ENCODE measurements at regions not wholly inside any gene's neighbourhood (a gene's known extent, or its start where the extent isn't known, plus 50 kb on each side); places are given as distances from the start of the nearest gene placed in this dataset.
"Not testable (repeated sequence)": the region's sequence is repeated elsewhere in the genome, so short reads cannot be mapped to it uniquely, and the experiment has no call there.

- not testable (repeated sequence) for H3K27ac ChIP-seq (ENCODE audit: low read length); H3K9ac ChIP-seq (ENCODE audit: low read length); H3K4me1 ChIP-seq (ENCODE audit: low read length); H3K4me3 ChIP-seq (ENCODE audit: low read length); H3K4me2 ChIP-seq (ENCODE audit: low read length); H3K9me3 ChIP-seq (ENCODE audit: insufficient read depth, low read length); H2AFZ ChIP-seq (ENCODE audit: low read depth, low read length); H3K79me2 ChIP-seq (ENCODE audit: low read length); H3K27me3 ChIP-seq (ENCODE audit: low read depth, low read length); H4K20me1 ChIP-seq (ENCODE audit: insufficient read depth, low read length); H3K36me3 ChIP-seq (replicated peaks; ENCODE audit: low read depth, low read length)
These were observed 60.3 kb upstream of the NMU start for GRCh38 chr4:55696424-55696823.

- Histone ChIP-seq H2AFZ (ENCODE audit: low read depth, low read length) (no peak overlapping the region), H3K4me1 (ENCODE audit: low read length) (no peaks in the 10 kb centered on the region), H3K27me3 (ENCODE audit: low read depth, low read length) (peaks cover 7% of the 10 kb centered on the region; the same call in 1 of the 2 replicates), H3K9ac (ENCODE audit: low read length) (no peak overlapping the region), H4K20me1 (ENCODE audit: insufficient read depth, low read length) (no peaks in the 10 kb centered on the region), H3K79me2 (ENCODE audit: low read length) (no peaks in the 10 kb centered on the region), H3K27ac (ENCODE audit: low read length) (no peak overlapping the region), H3K4me2 (ENCODE audit: low read length) (no peak overlapping the region), H3K36me3 (replicated peaks; ENCODE audit: low read depth, low read length) (no peaks in the 10 kb centered on the region), H3K4me3 (ENCODE audit: low read length) (no peak overlapping the region), H3K9me3 (ENCODE audit: insufficient read depth, low read length) (no peaks in the 10 kb centered on the region)
- TF ChIP-seq EZH2phosphoT487 (IDR thresholded peaks at IDR 0.05; ENCODE audit: low read depth) (no peak), CTCF (IDR thresholded peaks at IDR 0.05; ENCODE audit: low read depth, low read length) (no peak)
These were observed 70.4 kb upstream of the NMU start for GRCh38 chr4:55706541-55706940.

- TF ChIP-seq EZH2phosphoT487 (IDR thresholded peaks at IDR 0.05; ENCODE audit: low read depth) (no peak), CTCF (IDR thresholded peaks at IDR 0.05; ENCODE audit: low read depth, low read length) (no peak)
- Histone ChIP-seq H3K79me2 (ENCODE audit: low read length) (no peaks in the 10 kb centered on the region), H2AFZ (ENCODE audit: low read depth, low read length) (no peak overlapping the region), H3K27me3 (ENCODE audit: low read depth, low read length) (peaks cover 7% of the 10 kb centered on the region; the same call in 1 of the 2 replicates), H3K4me3 (ENCODE audit: low read length) (no peak overlapping the region), H4K20me1 (ENCODE audit: insufficient read depth, low read length) (no peaks in the 10 kb centered on the region), H3K9me3 (ENCODE audit: insufficient read depth, low read length) (no peaks in the 10 kb centered on the region), H3K36me3 (replicated peaks; ENCODE audit: low read depth, low read length) (no peaks in the 10 kb centered on the region), H3K4me2 (ENCODE audit: low read length) (no peak overlapping the region), H3K27ac (ENCODE audit: low read length) (no peak overlapping the region), H3K9ac (ENCODE audit: low read length) (no peak overlapping the region), H3K4me1 (ENCODE audit: low read length) (no peaks in the 10 kb centered on the region)
These were observed 71.4 kb upstream of the NMU start for GRCh38 chr4:55707507-55707906.

GRCh38 chr4:55707991-55708390 is 71.9 kb upstream of the NMU start:
- not testable (repeated sequence) for H3K4me1 ChIP-seq (ENCODE audit: low read length); H3K79me2 ChIP-seq (ENCODE audit: low read length); H3K4me2 ChIP-seq (ENCODE audit: low read length); H3K36me3 ChIP-seq (replicated peaks; ENCODE audit: low read depth, low read length); H3K9ac ChIP-seq (ENCODE audit: low read length); H3K27ac ChIP-seq (ENCODE audit: low read length); H4K20me1 ChIP-seq (ENCODE audit: insufficient read depth, low read length); H3K27me3 ChIP-seq (ENCODE audit: low read depth, low read length); H2AFZ ChIP-seq (ENCODE audit: low read depth, low read length); H3K9me3 ChIP-seq (ENCODE audit: insufficient read depth, low read length); H3K4me3 ChIP-seq (ENCODE audit: low read length)

GRCh38 chr4:55712835-55713234 is 76.7 kb upstream of the NMU start:
- not testable (repeated sequence) for H2AFZ ChIP-seq (ENCODE audit: low read depth, low read length); H3K4me1 ChIP-seq (ENCODE audit: low read length); H3K27ac ChIP-seq (ENCODE audit: low read length); H3K9me3 ChIP-seq (ENCODE audit: insufficient read depth, low read length); H3K9ac ChIP-seq (ENCODE audit: low read length); H4K20me1 ChIP-seq (ENCODE audit: insufficient read depth, low read length); H3K4me3 ChIP-seq (ENCODE audit: low read length); H3K4me2 ChIP-seq (ENCODE audit: low read length); H3K27me3 ChIP-seq (ENCODE audit: low read depth, low read length); H3K36me3 ChIP-seq (replicated peaks; ENCODE audit: low read depth, low read length); H3K79me2 ChIP-seq (ENCODE audit: low read length)

GRCh38 chr4:55721651-55722050 is 85.6 kb upstream of the NMU start:
- no peak overlapping the region for H3K4me3 ChIP-seq (ENCODE audit: low read length)
- no peaks in the 10 kb centered on the region for H4K20me1 ChIP-seq (ENCODE audit: insufficient read depth, low read length)
- H3K79me2 ChIP-seq (ENCODE audit: low read length) = no peaks in the 10 kb centered on the region
- H3K4me1 ChIP-seq (ENCODE audit: low read length) = no peaks in the 10 kb centered on the region
- no peaks in the 10 kb centered on the region for H3K27me3 ChIP-seq (ENCODE audit: low read depth, low read length)
- no peak overlapping the region for H3K4me2 ChIP-seq (ENCODE audit: low read length)
- no peaks in the 10 kb centered on the region for H3K9me3 ChIP-seq (ENCODE audit: insufficient read depth, low read length)
- no peak for TF ChIP-seq EZH2phosphoT487 (IDR thresholded peaks at IDR 0.05; ENCODE audit: low read depth)
- H2AFZ ChIP-seq (ENCODE audit: low read depth, low read length) = no peak overlapping the region
- no peak overlapping the region for H3K27ac ChIP-seq (ENCODE audit: low read length)
- H3K9ac ChIP-seq (ENCODE audit: low read length) = no peak overlapping the region
- H3K36me3 ChIP-seq (replicated peaks; ENCODE audit: low read depth, low read length) = no peaks in the 10 kb centered on the region
